ENCODE measurements at regions not wholly inside any gene's neighbourhood (a gene's known extent, or its start where the extent isn't known, plus 50 kb on each side); places are given as distances from the start of the nearest gene placed in this dataset.

DNA sequence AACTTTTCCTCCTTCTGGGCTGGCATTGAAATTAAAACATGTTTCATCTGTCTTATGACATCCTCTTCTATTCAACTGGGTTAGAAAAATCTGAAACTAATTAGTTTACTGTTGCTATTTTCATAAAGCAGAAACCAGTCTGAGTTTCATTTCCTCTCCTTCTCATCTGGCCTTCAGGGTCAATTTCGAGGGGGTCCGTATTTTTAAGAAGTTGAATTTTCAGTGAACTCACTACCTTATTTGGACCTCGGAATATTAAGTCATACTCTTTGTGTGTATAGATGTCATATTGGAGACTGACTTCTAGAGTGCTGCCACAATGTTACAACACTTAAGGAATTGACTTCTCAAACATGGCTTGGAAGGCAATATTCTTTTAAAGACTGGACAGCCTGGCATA is 485.9 kb downstream of the SQOR start:
- DNase-seq, result no peak

DNA sequence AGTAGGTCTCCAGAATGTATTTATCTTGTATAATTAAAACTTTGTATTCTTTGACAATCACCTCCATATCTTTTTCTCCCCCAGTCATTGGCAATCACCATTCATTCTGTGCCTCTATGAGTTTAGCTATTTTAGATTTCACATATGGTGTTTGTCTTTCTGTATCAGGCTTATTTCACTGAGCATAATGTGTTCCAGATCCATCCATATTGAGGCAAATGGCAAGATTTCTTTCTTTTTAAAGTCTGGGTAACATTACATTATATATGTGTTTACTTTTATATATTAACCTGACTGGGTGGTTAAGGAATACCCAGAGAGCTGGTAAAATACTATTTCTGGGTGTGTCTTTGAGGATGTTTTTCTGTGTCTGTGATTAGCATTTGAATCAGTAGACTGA is 486.6 kb downstream of the SQOR start:
- no peak for DNase-seq

DNA sequence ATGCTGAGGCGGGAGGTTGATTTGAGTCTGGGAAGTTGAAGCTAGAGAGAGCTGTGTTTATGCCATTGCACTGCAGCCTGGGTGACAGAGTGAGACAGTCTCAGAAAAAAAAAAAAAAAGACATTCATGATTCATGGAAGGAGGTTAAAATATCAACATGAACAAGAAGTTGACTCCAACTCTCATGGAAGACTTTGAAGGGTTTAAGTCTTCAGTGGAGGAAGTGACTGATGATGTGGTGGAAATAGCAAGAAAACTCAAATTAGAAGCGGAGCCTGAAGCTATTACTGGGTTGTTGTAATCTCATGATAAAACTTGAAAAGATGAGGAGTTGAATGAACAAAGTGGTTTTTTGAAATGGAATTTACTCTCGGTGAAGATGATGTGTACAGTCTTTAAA is 491.8 kb downstream of the SQOR start:
- no peak for DNase-seq

DNA sequence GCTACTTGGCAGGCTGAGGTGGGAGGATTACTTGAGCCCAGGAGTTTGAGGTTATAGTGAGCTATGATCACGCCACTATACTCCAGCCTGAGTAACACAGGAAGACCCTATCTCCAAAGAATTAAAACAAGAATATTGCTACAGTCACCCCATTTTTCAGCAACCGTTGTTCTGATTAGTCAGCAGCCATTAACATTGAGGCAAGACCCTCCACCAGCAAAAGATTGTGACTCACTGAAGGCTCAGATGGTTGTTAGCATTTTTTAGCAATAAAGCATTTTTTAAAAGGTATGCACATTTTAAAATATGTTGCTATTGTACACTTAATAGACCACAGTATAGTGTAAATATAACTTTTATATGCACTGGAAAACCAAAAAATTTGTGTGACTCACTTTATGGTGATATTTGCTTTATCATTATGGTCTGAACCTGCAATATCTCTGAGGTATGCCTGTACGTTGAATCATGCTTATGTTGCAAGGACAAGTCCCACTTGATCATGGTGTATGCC is 492.6 kb downstream of the SQOR start:
- no peak for DNase-seq

DNA sequence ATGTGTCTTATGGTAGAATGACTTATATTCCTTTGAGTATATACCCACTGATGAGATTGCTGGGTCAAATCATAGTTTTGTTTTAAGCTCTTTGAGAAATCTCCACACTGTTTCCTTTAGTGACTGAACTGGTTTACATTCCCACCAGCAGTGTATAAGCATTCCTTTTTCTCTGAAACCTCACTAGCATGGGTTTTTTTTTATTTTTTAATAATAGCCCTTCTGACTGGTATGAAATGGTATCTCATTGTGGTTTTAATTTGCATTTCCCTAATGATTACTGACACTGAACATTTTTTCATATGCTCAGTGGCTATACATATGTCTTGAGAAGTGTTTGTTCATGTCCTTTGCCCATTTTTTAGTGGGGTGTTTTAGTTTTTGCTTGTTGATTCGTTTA is 494.3 kb downstream of the SQOR start:
- DNase-seq, result no peak

DNA sequence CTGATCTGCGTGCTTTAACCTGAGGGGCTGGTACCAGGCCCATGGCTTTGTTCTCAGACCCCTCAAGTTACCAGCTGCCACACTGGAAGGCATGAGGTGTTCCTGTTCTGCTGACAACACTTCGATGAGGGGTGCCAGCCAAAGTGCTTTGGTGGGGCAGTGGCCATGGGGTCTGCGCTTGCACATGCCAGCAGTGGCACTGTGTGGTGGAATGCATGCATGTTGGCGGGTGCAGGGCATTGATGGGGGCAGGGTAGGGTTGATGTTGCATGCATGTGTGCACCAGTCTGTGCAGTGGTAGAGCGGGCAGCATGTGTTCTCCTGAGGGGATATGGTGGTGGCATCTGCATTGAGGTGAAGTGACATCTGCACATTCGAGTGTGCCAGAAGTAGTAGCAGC is 497.0 kb downstream of the SQOR start:
- DNase-seq, result no peak

DNA sequence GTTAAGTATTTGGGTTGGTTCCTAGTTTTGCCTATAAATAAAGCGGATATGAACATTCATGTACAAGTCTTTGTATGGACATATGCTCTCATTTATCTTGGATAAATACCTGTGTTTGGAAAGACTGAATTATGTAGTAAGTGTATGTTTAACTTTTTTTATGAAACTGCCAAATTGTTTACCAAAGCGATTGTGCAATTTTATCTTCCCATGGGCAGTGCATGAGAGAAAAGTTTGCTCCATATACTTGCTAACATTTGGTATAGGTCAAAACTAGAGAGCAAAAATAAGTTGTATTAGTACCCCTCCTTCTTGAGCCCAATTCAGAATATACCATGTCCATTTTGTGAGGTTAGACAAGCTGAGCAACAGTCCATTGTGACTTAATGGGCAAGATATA is 502.6 kb downstream of the SQOR start:
- no peak for DNase-seq

DNA sequence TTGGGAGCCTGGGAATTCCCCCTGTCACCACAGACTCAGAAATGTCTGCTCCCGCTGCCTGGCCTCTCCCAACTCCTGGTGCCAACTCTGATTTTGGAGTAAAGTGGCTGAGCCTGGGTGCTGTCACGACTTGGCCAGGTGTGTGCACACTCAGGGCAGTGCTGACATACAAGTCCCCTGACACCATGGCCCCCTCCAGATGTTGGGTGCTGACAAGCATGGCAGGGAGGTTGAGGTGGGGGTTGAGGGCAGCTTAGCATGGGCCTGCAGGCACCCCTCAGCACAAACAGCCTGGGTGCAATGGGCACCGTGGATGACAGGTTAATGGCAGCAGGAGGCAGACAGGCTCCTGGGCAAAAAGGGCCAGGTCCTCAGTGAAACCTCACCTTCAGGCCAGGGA is 511.2 kb downstream of the SQOR start:
- no peak for DNase-seq

DNA sequence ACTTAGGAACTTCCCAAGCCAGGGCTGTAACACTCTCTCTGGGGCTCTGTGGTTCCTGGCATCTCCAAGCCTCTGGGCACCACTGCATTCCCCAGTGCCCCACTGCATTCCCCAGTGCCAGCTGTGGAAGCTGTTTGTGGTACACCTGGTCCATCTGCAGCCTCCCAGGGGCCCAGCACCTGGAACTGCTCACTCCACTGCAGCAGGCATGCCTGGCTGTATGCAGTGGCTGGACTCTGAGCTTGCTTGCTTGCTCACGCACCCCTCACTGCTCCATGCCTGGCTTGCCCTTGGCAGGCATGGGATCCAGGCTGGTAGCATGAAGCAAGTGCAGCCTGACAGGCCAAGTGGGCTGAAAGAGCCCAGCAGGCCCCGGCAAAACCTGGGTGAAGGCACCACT is 512.1 kb downstream of the SQOR start:
- no peak for DNase-seq

DNA sequence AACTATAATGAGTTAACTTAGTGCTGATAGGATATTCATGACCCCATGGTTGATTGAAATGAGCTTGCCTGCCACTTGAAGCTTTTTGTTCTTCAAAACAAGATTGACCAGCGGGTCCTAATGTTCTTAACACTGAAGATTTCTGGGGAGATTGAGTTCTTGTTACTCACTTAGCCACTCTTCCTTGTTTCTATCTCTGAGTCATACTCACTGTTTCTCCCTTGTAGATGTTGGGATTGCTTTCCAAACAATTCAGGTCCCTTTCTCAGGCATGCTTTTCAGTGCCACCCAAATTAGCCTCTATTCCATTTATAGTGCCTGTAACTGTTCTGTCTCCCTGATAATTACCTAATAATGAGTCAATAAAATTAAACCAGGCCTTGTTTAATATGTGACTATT is 517.0 kb downstream of the SQOR start:
- DNase-seq, result no peak

DNA sequence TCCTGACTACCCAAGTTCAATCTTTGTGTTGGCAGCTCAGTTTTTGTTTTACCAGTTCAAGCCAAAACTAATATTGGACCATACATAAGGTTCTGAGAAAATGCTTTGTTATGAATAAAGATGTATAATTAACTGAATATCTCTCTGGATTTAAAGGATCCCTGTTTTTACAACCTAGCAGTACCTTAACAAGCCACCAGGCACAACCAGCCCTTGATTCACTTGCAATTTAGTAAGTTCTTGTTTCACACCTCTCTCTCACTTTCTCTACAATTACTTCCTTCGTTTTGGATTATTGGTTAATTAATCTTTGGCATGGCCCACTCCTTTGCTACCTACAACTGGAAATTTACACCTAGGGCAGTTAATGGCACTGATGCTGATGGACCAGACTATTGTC is 531.9 kb downstream of the SQOR start:
- DNase-seq, result no peak

DNA sequence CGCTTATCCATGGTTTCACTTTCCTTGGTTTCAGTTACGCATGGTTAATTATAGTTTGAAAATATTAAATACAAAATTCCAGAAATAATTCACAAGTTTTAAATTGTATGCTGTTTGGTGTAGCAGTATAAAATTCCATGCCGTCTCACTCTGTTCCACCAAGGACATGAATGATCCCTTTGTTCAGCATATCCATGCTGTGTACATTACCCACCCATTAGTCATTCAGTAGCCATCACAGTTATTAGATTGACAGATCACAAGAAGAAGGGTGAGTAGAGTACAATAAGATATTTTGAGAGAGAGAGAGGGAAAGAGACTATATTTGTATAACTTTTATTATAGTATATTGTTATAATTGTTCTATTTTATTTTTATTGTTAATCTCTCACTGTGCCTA is 535.5 kb downstream of the SQOR start:
- DNase-seq, result no peak

DNA sequence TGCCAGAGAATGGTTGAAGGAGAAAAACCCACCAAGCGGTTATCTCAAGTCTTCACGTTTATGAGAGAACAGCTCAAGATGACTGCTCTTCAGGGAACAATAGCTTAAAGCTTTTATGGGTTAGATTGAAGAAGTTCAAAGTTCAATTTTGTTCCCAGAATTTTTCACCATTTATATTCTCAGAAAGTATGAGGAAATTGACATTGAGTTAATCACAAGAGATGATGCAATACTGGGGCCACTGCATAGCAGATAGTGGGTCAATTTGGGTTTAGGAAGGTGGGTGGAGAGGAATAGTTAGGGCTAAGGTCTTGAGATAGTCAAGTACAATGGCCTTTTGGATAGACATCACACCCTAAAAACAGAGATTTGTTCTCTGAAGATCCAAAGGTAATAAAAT is 539.3 kb downstream of the SQOR start:
- DNase-seq, result no peak

DNA sequence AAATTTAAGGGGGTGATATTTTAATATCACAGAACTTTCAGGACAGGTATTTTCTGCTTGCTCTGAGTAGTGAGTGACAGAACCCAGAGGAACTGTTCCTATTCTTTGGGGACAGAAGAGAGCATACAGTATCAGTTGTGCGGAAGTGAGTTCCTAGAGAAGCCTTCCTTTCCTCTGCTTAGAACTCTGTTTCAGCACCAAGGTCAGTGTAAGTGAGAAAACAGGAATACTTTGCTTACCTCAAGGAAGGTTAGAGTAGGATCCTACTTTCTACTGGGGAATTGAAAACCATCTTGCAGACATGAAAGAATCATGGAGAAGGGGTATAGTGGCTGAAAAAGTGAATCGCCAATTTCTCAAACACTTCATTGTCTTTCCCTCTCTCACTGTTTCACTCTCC is 542.4 kb downstream of the SQOR start:
- DNase-seq, result no peak

DNA sequence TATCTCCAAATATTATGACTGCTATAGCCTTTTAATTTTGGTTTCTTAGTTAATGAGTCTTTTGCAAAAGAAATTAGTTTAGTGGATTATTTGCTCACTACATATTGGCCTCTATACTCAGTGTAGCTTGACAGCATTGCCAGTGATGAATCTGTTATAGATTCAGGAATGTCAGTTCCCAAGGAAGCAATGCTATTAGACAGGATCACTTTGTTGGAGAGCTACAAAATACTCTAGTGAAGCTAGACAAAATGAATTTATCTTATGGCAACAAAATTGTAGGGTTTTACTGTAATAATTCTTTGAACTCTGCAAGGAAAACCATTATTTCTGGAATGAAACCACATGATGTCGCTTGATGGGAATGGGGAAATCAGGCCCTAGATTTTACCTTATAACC is 543.3 kb downstream of the SQOR start:
- no peak for DNase-seq

DNA sequence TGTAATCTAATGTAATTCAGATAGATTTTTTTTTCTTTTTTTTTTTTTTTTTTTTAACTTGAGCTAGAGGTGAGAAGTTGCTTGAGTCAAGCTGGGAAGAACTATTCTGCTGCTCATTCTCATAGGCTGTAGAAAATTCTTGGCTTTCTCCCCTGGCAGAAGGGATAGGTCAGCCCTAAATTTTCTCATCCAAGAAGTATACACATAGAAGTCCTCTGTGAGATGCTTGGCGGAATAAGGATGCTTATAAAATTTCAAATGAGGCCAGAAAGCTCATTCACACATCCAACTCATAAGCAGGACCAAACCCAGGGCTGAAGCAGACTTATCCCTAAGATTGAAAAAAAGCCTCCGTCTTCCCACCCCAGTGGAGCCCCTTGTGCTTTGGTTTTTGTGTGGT is 572.5 kb downstream of the SQOR start:
- DNase-seq, result no peak

DNA sequence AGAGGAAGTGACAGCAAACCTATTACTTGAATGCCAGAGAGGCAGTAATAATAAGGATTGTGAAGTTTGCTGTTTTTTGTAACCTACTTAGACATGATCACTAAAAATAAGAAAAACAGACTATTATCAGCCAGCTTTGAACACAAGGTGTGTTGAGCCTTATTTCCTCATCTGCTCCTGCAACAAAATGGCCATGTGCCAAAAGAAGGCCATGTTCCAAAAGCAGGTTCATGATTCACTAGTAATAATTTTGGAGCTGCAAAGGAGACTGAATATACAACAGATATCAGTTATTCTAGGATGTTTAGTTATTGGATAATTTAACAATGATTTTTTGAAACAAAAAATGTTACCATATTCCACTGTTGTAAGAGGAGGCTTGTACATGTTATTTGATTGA is 578.7 kb downstream of the SQOR start:
- DNase-seq, result no peak

DNA sequence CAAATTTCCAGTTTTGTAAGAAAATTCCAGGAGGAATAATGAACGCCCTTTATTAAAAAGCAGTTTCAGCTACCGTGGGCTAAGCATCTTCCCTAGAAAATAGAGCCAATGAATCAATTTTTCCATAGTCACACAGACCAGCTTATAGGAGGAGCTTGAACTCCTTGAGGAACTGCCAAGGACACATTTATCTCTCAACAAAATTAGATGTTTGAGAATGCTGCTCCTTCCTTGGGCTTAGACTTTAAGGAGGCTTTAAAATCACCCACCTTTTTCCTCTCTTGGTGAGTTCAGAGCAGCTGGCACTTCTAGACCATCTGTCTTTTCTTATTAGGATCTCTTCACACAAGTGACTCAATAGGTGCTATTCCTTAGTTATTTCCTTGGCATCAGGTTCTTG is 588.0 kb downstream of the SQOR start:
- DNase-seq, result no peak

DNA sequence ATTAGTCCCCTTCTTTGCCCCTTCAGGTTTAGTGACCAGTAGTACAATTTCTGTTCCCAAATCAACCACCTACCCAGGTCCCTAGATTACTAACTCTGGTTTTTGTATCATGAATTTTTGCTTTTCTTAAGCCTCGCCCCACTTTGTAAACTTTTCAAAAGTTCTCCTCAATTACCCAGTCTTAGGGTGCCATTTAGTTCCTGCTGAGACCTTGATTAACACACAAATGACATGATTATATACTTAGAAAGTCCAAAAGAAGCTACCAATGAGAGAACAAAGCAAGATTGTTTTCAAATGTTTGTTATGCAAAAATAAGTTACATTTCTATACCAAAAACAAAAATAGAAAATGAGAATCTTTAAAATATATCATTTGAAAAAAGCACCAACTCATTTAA is 594.4 kb downstream of the SQOR start:
- DNase-seq, result no peak

DNA sequence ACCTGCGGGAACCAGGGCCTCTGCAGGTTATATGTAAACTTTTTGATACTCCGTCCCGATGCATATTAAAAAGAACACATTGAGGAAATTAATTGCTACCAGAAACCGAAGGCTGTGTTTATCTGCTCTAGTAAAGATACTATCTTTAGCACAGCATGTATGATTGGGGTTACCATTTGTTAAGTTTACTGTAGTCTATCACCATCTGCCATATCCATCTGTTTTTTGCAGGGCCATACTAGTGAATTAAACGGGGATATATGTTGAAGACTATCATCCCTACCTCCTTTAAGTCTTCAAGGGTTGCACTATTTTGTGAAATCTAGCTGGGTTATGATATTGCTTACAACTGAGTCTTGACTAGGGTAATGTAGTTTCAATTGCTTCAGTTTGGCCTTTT is 597.0 kb downstream of the SQOR start:
- no peak for DNase-seq

DNA sequence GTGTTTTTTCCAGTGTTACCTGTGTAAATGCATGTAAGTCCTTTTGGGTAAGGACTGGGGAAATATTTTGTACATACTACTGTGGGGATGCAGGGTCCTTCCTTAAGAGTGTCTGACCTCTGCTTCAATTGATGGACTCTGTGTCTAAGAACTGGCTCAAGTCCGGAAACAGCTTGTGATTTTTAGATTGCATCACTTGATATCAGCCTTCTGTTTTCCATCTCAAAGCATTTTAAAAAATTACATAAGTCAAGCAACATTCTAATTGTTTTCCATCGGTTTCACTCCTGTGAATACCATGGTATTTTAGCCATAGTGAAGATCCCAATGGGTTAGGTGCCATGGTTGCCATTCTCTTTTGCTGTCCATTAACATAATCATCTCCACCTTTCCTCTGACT is 597.6 kb downstream of the SQOR start:
- DNase-seq, result no peak

DNA sequence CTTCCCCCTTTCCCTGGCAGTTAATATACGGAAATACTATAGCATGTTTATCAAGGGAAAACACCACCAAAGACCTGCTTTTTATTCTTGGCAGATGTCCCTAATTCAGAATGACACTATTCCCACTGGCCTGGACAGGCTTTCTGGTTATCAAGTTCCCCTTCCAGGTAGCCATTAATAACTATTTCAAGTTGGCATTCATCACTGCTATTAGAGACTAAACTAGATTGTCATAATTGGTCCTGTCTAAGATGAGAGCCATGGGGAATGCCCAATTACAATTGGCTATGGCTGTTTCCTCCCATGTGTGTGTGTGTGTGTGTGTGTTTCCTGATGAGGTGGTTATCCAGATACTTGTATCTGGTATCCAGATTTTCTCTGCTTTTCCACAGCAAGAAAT is 608.1 kb downstream of the SQOR start:
- no peak for DNase-seq

DNA sequence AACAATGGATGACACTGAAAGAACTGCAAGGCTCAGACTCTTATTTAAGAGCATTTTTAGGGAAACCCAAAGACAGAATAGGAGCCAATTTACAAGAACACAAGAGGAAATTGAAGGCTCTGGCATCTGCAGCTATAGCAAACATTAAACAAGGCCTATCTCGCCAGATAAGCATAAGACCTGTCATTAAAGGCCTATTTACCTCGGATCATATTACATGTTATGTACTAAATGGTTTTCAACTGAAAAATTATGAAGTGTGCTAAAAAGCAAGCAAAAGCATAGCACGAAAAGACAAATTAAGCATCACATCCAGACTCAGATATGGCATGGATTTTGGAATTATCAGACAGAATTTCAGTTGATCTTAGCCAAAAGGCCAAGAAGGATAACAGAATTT is 617.1 kb downstream of the SQOR start:
- DNase-seq, result no peak

DNA sequence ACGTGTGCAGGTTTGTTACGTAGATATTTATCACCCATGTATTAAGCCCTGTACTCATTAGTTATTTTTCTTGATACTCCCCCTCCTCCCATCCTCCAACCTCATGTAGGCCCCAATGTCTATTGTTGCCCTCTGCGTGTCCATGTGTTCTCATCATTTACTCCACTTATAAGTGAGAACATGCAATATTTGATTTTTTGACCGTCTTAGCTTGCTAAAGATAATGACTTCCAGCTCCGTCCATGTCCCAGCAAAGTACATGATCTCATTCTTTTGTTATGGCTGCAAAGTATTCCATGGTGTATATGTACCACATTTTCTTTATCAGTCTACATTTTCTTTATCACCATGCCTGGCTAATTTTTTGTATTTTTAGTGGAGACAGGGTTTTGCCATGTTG is 623.2 kb downstream of the SQOR start:
- no peak for DNase-seq

DNA sequence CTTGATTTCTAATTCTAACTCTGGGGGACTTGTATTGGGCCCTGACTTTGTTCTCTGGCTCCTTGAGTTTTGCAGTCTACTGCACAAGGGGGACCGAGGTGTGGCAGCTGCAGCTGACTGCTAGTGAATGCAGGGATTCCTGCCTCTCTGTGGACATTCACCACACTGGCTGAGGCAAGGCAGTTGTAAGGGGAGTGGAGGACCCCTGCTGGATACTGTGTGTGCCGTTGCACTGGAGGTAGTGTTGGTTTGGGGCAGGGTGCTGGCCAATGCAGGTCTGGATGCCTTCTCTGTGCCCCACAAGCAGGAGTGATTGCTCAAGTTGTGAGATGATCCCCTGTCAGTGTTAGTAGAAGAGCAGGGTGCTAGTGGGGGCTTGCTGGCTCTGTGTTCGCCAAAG is 626.1 kb downstream of the SQOR start:
- DNase-seq, result no peak

DNA sequence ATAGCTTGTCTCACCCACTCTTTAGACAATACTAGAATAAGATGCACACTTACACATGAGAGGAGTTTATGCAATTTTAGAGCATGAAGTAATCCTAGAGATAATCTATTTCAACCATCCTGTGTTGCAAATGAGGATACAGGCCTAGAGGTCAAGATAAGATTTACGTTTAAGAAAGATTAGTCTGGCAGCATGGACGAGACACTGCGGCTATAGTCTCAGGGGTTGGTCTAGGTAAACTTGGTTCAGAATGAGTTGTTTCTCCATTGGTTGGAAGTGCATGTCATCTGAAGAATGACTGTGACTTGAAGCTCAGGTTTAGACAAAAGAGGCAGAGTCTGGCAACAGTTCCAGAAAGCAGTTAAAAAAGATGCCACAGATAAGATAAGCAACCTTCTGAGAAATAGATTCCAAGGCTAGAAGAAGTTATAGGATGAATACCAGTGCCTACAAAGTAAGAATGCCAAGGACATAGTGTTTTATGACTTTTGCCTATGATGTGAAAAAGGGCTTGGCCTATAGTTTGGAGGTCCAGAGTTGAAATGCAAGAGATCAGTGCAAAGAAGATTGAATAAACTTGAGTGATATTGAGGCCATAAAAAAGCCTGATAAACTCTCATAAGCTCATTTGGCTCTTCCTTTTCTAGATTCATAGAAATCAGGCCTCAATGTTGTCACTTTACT is 631.0 kb downstream of the SQOR start:
- no peak for DNase-seq

All from CD4-positive, alpha-beta T cell treated with Interferon gamma for 1 hour (primary cell).